Activated T-helper 1 cell treated with Interleukin-2 at 50 U/mL for 16 hours (primary cell): ENCODE measurements at regions not wholly inside any gene's neighbourhood (a gene's known extent, or its start where the extent isn't known, plus 50 kb on each side); places are given as distances from the start of the nearest gene placed in this dataset.

ENCODE experiments used
- DNase-seq: peaks from one replicate; pipeline ENCODE4 v3.0.0-alpha.2; 2020; ENCODE audit warnings: low read depth

- DNase-seq = no peak
Observed at GRCh38 chr2:217689053-217689452, 313.7 kb downstream of the TNS1 start.

DNA sequence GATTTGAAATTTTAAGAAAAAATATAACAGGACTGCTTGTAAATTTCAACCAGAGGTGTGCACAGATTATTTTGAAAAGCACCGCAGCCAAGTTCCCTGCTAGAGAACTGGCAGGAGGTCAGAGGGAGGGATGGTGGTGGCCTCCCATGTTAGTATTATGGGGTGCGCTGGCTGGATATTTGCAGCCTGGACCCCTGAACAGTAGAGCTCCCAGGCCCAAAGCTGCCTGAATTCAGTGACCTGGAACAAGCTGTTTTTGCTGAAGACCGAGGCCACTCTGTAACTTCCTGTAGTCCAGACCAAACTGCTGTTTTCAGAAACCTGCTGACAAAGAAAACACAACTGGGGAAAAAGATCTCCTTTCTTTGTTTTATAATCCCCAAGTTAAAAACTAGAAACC lies 314.3 kb downstream of the TNS1 start:
- no peak for DNase-seq

GRCh38 chr2:217687771-217688170 lies 315.0 kb downstream of the TNS1 start:
- DNase-seq = no peak

DNA sequence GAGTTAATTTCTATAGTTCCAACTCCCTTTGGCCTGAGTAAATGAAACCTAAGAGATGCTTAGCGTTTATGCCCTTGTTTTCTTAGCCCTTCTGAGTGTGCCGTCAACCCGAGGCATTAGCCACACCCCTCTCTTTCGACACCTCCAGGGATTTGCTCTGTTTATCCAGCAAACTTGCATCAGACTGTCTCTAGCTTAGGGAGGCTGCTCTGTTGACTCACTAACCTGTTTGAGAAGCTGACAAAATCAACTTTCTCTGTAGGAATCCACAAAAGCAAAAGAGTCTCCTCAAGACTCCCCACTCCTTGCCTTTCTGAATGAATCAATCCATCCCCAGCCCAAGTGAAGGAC lies 317.6 kb downstream of the TNS1 start:
- no peak for DNase-seq

DNA sequence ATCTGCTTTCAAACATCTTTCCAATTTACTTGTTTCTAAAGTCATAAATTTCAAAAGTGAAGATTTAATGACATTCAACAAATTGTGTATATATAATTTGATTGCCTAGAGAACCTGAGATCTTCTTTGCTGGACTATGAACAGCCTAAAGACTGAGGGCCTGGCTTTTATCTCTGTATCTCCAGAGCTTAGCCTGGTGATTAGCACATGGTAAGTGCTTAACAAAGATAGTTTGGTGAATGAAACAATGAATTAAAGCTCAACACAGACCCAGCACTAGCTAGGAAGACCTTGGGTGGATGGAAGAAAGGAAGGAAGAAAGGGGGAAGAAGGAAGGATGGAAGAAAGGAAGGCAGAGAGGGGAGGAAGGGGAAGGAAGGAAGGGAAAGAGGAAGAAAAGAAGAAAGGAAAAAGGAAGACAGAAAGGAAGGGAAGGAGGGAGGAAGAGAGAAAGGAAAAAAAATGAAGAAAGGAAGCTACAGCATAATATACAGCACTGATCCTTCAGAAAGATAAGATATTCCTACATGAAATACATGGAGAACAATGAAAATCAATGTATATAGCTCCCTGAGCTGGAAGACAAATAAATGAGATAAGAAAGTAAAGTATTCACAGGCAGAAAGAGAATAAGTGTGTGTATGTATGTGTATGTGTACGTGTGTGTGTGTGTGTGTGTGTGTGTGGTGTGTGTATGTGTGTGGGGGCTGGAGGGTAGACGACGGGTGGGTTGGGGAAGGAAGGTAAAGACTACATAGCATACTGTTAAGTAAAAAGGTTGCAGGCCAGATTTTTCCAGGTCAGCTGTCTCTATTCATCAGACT lies 318.2 kb downstream of the TNS1 start:
- DNase-seq = no peak

DNA sequence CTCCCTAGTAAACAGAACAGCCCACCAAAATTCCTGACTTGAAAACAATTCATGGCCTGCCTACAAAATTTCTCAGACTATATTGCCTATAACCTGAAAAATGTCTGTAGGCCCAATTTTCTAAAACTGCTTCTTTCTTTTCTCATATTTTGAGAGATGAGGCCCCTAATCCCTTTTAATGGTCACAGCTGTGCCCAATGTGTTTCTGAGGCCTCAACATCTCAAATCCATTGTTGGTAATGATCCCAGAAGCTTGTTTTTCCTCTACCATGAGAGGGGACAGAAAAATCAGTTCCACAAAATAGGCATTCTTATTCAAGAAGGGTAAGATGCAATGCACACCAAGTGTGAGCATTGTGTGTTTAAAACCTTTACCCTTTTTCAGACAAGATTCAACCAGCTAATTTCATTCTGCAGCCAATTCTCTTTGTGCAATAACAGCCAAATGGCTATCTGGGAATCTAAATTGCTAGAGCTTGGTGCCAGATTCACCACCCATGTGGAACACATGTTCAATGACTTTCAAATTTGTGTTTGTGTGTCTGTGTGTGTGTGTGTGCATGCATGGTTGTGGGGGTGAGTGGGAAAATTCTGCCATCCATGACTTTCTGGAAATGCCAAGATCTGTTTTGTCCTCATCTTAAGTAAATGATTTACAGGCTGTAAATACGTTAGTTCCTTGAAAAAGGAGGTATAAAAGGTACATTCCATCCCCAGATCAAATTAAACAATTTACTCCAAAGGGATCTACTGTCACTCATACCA lies 319.5 kb downstream of the TNS1 start:
- DNase-seq = no peak

GRCh38 chr2:217681791-217682190 lies 321.0 kb downstream of the TNS1 start:
- no peak for DNase-seq

- DNase-seq = no peak
Observed at GRCh38 chr2:217680381-217680780, 322.4 kb downstream of the TNS1 start.

GRCh38 chr2:217673627-217674026 lies 329.2 kb downstream of the TNS1 start:
- no peak for DNase-seq

DNA sequence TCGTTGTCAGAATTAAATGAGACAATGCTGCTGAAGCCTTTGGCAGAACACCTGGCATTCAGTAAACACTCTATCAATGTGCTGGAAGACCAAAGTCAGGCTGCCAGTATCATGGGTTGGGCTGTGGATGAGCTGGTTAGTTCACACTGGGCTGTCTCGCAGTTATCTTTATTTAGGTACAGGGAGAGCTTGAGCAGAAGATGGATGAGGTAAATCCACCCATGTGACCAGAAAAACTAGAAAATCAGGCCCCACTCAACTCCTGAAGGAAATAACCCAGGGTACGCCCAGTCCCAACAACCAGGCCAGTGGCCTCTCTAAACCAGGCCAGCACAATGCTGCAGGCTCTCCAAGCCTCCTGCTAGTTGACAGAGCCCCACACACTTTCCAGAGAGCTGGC lies 330.3 kb downstream of the TNS1 start:
- DNase-seq = no peak

GRCh38 chr2:217671871-217672270 lies 330.9 kb downstream of the TNS1 start:
- no peak for DNase-seq

GRCh38 chr2:217671075-217671474 lies 331.7 kb downstream of the TNS1 start:
- DNase-seq = no peak

- DNase-seq = no peak
Observed at GRCh38 chr2:217669831-217670230, 333.0 kb downstream of the TNS1 start.

- no peak for DNase-seq
Observed at GRCh38 chr2:217667512-217667911, 335.3 kb downstream of the TNS1 start.

GRCh38 chr2:217667035-217667434 lies 335.8 kb downstream of the TNS1 start:
- no peak for DNase-seq

- DNase-seq = no peak
Observed at GRCh38 chr2:217666338-217666737, 336.5 kb downstream of the TNS1 start.

- DNase-seq = no peak
Observed at GRCh38 chr2:217664761-217665160, 338.0 kb downstream of the TNS1 start.

GRCh38 chr2:217662984-217663602 lies 339.7 kb downstream of the TNS1 start:
- no peak for DNase-seq

GRCh38 chr2:217661378-217661777 lies 341.4 kb downstream of the TNS1 start:
- DNase-seq = no peak

GRCh38 chr2:217660423-217660822 lies 342.4 kb downstream of the TNS1 start:
- DNase-seq = no peak

DNA sequence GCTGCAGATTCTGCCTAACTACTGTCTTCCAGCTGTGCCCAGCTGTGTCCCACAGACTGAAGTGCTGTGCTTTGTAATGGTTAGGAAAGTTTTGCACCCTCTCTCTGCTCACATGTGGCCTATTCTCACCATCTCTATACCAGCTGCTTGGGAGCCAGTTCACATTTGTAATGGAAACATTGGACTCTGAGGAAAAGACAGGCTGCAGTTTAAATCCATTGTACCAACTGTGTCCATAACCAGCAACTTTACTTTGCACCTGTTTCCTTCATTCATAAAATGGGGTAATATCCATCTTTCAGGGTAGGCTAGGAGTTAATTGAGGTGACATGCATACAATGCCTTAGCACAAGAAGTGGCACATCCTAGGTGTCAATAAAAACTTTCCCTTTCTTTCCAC lies 344.0 kb downstream of the TNS1 start:
- no peak for DNase-seq

DNA sequence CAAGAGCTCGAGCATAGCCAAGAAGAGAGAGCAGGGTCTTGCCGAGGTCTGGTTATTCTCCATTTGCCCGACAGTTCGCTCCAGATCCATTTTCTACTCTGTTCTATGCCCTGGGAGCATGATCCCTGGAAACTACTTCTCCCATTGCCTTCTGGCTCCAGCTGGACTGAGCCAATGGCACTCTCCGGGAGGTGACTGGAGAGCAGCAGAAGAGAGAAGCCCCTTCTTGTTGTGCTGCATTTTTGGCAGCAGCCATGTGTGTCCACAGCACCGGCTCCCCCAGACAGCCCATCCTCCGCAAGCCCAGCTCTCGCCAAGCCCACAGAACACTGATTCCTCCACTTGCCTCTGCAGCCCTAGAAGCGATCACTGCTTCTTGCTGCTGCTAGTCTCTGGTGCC lies 345.5 kb downstream of the TNS1 start:
- DNase-seq = no peak

- no peak for DNase-seq
Observed at GRCh38 chr2:217656316-217656715, 346.5 kb downstream of the TNS1 start.
